NCI-H2029 (cell line): ENCODE measurements at regions not wholly inside any gene's neighbourhood (a gene's known extent, or its start where the extent isn't known, plus 50 kb on each side); places are given as distances from the start of the nearest gene placed in this dataset.

Source experiments
- DNase-seq: peaks from one replicate; lab custom pipeline; 2025; lab: John Stamatoyannopoulos, UW

DNA sequence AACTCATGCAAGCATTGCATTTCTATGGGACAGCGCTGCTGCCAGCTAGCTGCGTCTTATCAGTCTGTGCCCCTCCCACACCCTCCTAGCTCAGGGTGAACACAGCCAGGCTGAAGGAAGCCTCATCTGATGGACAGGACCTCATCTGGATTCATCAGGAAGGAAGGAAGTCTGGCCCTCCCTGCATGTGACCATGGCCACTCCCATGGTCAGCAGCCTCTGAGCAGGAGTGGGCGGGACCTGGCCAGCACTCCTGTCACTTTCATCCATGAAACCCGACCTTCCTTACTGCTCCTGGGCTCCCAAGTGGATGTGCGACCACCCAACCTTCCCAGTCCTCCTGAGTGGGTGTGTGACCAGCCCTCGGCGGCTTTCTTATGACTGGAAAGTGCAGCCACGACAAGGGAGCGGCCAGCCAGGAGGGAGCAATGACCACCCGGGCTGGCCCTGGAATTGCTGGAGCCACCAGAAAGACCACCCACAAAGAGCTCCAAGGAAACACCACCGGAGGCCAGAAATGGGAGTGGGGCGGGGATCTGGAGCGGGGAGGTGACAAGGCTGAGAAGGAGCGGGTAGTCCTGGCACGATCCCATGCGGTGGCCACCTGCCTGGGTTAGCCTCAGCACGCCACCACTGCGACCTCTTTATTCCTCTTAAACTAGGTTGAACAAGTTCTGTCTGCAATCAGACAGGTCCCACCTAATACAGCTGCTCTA is 241.2 kb downstream of the TTLL2 start:
- no peak for DNase-seq

DNA sequence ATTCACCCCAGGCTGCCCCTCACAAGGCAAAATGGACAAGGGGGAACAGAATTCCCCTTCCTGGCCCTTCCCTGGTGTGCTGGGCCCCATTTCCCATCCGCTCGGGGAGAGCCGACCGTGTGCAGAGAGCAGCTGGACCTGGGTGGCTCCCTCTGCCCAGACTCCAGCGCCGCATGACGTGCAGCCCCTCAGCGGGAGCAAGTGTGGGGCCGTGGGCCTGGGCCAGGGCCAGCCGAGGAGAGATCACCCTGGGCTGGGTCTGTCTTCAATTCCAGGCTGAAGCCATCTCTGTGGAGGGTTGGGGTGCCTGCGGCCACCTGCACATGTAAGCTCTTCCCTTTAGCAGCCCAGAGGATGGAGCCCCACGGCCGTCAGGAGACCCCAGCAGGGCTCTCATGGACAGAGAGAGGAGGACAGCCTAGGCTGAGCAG is 241.8 kb downstream of the TTLL2 start:
- no peak for DNase-seq

DNA sequence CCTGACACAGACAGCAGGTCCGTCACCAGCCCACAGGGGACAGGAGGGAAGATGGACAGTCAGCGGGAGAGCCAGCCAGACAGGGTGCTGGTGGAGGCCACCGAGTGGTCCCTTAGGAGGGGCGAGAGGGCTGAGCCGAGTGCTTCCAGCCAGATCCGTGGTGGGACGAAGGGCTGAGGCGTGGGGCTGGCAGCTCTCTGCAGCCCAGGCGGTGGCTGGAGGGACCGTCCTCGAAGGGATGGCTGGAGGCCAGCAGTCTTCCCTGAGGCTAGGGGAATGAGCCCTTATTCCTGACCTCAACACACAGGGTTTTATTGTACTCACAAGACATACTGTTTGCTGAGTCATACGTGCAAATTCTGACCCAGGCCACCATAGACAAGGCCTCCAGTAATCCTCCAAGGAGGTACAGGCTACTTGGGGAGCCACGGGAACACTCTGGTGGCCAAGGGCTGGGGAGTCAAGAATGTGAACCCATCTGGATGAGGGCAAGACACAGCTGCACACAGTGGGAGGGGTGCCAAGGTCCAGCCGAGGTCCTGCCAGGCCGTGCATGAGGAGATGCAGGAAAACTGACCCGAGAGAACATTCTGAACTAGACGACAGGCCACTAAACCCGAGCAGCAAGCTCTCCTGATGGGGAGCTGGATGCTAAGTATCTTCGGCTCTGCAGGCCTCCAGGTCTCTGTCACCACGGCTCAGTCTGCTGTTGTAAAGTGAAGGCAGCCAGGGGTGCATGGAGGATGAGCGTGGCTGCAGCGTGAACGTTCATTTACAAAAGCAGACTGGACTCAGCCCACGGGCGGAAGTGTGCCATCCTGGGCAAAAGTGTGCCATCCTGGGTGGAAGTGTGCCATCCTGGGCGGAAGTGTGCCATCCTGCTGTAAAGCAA is 242.5 kb downstream of the TTLL2 start:
- DNase-seq, result no peak

DNA sequence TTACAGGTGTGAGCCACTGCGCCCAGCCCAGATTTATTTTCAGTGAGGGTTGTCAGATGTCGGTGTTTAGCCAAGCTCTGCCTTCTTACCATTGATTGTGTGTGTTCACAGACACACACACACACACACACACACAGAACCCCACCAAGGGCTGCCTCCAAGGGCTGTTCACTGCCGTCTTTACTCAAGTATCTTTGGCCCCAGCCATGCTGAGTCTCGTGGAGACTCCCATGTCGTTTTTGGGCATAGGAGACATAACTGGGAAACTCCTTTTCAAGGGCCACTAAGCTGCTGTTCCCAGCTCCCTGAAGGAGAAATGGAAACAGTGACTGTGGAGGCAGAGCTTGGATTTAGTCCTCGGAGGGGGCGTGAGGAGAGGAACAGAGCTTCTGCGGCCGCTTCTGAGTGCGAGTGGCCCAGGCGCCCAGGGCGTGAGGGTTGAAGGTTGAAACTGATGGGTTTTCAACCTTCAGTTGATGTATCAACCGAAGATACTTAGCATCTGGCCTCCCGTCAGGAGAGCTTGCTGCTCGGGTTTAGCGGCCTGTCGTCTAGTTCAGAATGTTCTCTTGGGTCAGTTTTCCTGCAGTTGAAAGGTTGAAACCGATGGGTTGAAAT is 243.6 kb downstream of the TTLL2 start:
- DNase-seq, result no peak

DNA sequence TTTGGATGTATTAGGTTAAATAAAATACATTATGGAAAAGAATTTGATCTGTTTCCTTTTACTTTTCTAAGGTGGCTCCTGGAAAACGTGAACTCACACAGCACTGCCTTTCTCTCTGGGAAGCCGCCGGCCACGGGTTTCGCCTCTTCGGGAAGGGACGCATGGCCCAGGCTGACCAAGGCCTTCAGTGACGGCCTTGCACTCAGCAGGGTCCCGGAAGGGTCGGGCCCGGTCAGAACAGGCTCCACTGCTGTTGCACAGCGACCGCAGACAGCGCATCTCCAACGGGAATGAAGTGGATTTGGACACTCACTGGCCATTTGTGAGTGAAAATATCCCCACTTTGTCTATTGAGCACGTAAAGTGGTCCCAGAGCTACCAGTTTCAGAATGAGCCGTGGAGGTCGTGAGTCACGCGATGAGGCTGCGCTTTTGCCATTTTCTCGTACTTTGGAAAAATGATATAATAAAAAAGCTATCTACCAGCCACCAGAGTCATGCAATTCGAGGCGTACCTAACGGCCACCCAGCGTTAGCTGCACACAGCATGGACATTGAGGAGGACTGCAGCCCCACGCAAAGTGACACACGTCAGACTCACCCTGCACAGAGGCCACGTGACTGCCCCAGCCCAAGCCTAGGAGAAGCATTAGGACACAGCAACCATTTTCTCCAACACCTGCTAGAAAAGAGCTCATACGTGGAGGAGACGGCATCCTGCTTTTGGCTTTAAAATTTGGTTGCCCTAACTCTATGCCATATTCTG is 244.3 kb downstream of the TTLL2 start:
- no peak for DNase-seq

DNA sequence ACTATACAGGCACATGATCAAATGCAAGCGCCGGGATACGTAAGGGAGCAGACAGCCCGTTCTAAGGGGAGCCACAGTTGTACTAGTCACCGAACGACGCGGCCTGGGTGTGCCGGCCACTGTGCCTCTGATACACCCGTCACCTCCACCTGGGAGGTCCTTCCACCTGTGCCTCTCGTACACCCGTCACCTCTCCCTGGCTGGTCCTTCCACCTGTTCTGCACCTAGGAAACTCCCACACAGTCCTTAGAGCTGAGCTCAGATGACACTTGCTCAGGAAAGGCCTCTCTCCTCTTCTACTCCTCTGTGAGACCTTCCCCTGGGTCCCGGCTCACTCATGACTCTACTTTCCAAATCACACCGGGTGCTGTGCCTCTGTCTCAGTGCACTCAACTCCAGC is 245.0 kb downstream of the TTLL2 start:
- no peak for DNase-seq

DNA sequence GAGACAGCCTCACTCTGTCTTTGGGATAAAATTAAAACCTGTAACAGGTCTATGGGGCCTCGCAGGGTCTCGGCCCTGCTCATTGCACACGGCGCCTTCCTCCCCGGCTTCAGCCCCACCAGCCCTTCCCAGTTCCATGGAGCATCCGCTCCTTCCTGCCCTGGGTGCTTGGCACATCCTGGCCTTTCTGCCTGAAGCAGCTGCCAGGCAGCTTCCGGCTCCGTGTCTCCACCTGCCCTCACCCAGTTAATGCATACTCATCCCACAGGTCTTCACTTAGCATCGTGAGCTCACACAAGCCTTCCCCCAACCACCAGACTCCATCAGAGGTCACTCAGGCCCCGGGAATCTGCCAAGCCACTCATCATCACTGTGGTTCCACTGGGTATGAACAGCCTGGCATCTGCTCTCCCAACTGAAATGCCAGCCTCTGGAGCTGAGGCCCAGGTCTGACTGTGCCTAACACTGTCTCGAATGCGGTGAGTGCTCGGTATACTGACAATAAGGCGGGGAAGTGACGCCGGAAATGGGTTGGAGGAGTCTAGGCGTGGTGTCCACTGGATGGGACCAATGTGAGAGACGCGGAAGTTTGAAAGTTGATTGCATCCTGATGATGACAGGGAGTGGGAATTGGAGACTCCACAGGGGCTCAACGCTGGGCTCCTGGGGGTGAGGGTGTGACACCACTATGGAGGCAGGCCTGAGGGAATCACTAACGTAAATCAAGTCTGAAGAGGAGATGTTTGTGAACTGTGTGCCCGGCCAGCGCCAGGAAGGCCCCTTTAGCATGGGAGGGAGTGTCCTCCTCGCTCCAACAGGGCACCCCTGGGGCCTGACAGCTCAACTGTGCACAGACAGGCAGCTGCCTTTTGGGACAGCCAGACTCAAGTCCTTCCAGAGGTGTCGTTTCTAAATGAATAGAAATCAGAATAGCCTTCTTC is 245.8 kb downstream of the TTLL2 start:
- no peak for DNase-seq

DNA sequence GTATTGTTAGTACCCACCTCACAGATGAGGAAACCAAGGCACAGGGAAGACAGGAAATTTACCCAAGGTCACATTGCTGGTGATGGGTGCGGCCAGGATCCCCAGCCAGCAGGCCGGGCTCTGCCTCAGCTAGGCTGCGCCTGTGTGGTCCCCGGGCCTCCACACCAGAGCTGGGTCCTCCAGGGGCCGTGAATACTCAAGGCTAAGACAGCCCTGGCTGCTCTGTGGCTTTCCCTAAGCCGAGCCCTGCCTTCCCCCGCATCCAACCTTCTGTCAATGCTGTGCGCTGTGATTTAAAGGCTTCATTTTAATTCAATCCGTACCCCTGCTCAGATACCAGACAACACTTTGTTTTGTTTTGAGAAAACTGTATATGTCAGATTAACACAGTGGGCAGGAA is 246.7 kb downstream of the TTLL2 start:
- DNase-seq, result no peak

DNA sequence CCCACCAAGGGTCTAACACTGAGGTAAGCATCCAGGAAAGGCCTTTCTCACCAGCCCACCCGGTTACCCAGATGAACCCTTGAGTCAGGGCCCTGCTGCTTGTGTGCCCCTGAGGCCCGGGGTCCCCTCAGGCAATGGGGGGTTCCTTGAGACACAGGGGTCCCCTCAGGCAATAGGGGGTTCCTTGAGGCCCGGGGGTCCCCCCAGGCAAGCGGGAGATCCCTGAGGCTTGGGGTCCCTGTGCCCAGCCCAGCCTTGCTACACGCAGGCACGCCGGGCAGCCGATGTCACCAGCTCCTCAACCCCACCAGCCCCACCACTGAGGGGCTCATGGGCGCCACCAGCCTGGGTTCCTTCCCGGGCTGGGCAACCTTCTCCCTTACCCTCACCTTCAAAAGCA is 247.2 kb downstream of the TTLL2 start:
- no peak for DNase-seq

DNA sequence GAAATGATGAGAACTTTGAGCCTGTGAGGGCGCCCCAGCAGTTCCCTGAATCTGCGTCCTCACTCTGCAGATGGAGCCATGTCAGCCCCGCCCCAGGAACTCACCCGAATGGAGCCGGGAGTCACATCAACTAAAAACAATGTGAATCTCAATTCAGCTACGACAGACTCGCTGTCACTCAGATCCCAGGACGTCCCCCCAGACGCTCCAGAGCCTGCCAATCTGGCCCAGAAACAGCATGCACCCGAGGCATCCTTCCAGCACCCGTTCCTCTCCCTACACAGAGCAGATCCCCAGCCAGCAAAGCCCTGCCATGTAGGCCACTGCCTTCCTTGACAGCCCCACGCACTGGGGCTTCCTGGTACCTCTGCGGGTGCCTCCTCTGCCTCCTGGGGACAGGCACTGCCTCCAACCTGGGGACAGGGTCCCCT is 248.0 kb downstream of the TTLL2 start:
- no peak for DNase-seq

DNA sequence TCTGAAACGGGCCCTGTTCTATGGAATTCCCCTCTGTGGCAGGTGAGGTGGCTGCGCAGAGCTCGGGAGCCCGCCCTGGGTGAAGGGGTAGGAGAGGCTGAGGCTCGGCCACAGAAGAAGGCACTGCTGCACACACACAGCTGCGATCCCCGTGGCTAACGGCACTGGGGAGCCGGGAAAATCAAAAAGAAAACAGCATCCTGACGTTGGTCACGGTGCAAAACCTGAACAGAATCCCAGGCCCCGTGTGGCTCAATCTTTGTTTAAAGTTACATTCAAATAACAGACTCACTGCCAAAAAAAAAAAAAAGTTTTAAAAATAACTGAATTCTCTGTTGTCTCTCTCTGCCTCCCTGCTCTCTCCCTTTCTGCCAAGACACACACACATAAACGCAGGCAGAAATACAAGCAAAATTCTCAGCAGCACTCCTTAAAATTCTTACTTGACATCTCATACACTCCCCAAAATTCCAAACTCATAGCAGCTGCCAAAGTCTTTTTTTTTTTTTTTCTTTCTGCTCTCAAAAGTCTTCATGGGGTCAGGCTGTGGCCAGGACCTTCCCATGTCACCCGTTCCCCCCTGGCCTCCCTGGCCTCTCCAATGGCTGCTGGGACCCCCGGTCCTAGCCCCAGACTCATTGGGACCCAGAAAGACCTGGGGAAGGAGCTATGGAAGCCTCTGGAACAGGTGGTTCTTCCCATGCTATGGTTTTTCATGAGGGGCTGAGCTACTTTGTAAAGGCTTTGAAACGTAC is 248.8 kb downstream of the TTLL2 start:
- no peak for DNase-seq

DNA sequence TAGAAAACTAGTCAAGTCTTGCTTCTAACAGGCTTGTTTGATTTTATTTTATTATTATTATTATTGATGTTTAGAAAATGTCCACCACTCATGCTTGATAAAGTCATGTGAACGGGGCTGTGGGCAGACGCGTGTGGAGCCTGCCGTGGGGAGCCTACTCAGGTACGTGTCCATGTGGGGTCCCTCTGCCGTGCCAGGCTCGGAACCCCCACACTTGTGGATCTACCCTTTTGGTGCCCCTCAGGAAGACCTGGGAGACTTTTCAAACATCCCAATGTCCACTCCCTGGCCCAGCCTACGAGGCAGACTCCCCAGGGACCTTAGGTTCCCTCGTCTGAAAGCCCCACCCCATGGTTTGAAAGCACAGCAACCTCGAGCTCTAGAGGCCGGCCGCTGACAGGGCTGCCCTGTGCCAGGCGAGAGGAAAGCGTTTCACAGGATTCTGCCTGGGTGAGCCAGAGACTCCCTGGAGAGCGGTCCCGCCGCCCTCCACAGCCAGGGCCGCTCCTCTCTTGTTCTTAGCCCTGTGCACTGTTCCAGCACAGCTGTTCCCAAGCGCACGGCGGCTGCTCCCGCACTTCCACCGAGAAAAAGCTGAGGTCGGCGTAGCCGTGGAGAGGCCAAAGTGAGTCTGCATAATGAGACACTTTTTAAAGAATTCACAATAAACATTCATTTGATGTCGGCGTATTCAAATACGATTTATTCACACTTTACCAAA is 249.7 kb downstream of the TTLL2 start:
- DNase-seq, result no peak

DNA sequence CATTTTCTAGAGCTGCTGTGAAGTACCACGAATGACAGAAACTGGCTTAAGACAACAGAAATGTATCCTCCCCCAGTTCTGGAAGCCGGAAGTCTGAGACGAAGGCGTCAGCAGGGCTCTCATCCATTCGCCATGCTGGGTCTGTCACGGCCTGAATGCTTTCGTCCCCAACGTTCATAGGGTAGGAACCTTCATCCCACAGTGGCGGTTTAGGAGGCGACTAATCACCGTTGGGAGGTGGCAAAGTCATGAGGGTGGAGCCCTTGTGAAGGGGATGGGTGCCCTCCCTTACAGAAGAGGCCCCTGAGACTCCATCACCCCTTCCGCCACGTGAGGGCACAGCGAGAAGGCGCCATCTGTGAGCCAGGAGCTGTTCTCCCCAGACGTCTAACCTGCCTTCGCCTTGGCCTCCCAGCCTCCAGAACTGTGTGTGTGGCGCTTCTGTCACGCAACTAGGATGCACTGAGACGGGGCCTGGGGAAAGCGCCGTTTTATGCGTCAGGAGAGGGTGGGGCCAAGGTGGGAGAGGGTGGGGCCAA is 250.3 kb downstream of the TTLL2 start:
- no peak for DNase-seq

DNA sequence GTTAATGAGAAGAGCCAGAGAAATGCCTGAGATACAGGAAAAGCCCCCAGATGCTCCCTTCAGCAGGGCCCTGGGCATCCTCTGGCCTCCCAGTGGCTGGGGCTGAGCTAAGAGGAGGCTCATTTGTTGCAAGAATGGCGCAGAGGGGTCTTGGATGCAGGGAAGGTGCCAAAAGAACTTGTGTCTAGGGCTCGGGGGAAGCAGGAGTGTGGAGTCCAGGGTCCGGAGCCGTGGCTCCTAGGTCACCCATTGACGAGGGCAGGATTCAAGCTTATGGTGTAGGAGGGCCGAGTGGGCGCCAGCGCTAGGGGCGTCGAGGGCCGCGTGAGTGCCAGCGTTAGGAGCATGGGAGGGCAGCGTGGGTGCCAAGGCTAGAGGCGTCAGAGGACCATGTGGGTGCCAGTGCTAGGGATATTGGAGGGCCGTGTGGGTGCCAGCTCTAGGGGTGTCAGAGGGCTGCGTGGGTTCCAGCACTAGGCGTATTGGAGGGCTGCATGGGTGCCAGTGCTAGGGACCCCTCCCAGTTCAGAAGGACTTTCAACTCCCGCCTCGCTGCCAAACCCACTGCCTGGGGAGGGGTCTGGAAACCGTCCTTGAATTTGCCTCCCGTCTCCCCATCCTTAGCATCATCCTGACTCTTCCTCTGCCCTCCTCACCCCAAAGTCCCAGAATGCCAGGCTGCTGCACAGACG is 250.5 kb upstream of the AFDN start:
- DNase-seq, result no peak

DNA sequence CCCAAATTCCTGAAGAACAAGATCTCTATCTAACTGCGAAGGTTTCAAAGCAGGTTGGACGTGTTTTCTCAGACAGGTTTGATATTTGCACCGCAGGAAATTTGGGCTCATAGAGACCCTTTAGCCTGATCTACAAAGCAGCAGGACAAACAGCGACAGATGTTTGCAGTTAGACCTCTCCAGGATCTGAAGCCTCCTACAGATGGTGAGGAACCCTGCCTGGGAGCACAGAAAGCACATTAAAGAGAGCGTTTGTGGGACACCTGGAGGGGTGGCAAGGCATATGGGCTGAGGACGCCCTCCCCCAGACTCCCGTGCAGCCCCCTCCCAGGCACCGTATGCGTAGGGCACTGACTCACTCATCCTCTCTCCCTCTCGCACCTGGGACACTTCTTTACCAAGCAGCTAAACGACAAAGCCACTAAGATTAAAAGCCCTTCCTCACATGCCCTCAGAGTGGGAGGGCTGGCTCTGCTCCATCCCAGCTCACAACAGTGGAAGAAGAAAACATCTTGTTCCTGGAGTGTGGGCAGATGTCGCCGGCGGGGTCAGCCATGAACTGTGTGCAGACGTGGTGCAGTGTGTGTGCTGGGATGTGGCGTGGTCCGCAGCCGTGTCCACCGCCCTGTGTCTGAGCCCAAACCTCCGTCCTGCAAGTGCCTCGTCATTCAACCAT is 249.7 kb upstream of the AFDN start:
- no peak for DNase-seq

DNA sequence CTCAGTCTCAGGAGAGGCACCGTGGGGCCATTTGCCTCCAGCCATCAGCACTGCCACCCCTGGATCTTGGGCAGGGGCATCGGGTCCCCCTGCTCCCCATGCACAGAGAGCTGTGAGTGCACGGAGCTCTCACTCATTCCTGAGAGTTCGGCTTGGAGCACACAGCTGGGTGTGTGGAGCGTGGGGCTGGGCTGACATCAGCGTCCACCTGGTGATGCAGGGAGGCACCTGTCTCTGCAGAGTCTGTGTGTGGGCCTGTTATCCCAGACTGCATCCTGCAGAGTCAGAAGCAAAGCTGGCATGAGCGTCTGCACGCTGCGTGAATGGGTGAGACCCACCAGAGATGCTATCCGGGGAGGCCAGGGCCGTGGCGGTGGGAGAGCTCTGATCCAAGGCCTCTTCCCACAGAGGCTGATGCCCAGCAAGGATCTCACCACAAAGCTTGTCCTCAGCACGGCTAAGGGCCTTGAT is 248.8 kb upstream of the AFDN start:
- no peak for DNase-seq

DNA sequence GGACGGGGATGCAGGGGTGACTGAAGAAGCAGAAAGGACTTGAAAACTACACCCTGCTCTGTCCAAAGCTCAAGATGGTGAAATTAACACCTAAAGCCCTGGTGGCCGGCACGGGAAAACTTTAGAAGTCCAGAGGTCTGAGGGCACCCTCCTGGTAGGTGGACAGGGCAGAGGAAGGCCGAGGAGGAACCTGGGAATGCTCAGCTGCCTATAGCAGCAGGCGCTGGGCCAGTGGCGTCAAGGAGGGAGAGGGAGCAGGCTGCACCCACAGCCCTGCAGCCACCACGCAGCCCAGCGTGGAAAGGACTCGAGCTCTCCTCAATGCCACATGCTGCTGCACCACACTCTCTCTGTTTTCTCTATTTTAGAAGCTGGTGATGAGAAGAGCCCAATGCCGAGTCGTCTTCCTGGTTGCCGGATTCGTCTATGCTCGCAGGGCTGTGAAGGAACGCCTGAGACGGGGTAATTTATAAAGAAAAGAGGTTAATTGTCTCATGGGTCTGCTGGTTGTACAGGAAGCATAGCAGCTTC is 248.3 kb upstream of the AFDN start:
- DNase-seq, result no peak
